Neural cell (in vitro differentiated cells): ENCODE measurements at regions not wholly inside any gene's neighbourhood (a gene's known extent, or its start where the extent isn't known, plus 50 kb on each side); places are given as distances from the start of the nearest gene placed in this dataset.
"Not testable (repeated sequence)": the region's sequence is repeated elsewhere in the genome, so short reads cannot be mapped to it uniquely, and the experiment has no call there.

ENCODE experiments used
- H2AFZ ChIP-seq: fragments of 200-600, 300-800 bp; sonication (generic), shearing (Covaris generic); 2 replicates; pipeline ENCODE4 v1.6.0; 2014; ENCODE audit warnings: low read depth, mild to moderate bottlenecking, antibody characterized with exemption, low read length, moderate library complexity
- H3F3A ChIP-seq: fragments of 200-600 bp; shearing (Covaris generic); 2 replicates; pipeline ENCODE4 v1.6.1; 2016; ENCODE audit warnings: mild to moderate bottlenecking, moderate library complexity, mixed read lengths, antibody characterized with exemption, low read length; ENCODE audit not compliant: insufficient read depth, poor library complexity, severe bottlenecking
- H3K27ac ChIP-seq: fragments of 200-600, 300-800 bp; sonication (generic), shearing (Covaris generic); 2 replicates; pipeline ENCODE4 v1.5.1; 2014; ENCODE audit warnings: mild to moderate bottlenecking, low read length, moderate library complexity
- H3K27me3 ChIP-seq: fragments of 300-800, 200-600 bp; sonication (generic), shearing (Covaris generic); 2 replicates; pipeline ENCODE4 v1.6.0; 2014; ENCODE audit warnings: mild to moderate bottlenecking, low read depth, low read length, moderate library complexity; ENCODE audit not compliant: insufficient read depth
- H3K36me3 ChIP-seq: fragments of 300-800, 200-600 bp; sonication (generic), shearing (Covaris generic); 2 replicates; pipeline ENCODE4 v1.5.1; 2014; ENCODE audit warnings: mild to moderate bottlenecking, antibody characterized with exemption, low read length, moderate library complexity; ENCODE audit not compliant: insufficient read depth
- H3K4me2 ChIP-seq: fragments of 300-800, 200-600 bp; sonication (generic), shearing (Covaris generic); 2 replicates; pipeline ENCODE4 v1.6.0; 2014; ENCODE audit warnings: mild to moderate bottlenecking, low read length
- H3K4me3 ChIP-seq: fragments of 300-800, 200-600 bp; sonication (generic), shearing (Covaris generic); 2 replicates; pipeline ENCODE4 v1.5.1; 2014; ENCODE audit warnings: mild to moderate bottlenecking, low read length, moderate library complexity
- H3K79me2 ChIP-seq: fragments of 200-600 bp; shearing (Covaris generic); replicated peaks from 2 replicates; pipeline ENCODE4 v1.6.0; 2014; ENCODE audit warnings: mild to moderate bottlenecking, low read length, moderate library complexity; ENCODE audit not compliant: insufficient read depth
- H3K9ac ChIP-seq: fragments of 300-800, 200-600 bp; sonication (generic), shearing (Covaris generic); 2 replicates; pipeline ENCODE4 v1.6.1; 2016; ENCODE audit warnings: mild to moderate bottlenecking, low read length, mixed read lengths
- H3K9me2 ChIP-seq: fragments of 200-600 bp; shearing (Covaris generic); 2 replicates; pipeline ENCODE4 v1.6.1; 2016; ENCODE audit warnings: mild to moderate bottlenecking, low read length, mixed read lengths; ENCODE audit not compliant: insufficient read depth
- H3K9me3 ChIP-seq: fragments of 200-600, 300-800 bp; sonication (generic), shearing (Covaris generic); 2 replicates; pipeline ENCODE4 v1.6.1; 2016; ENCODE audit warnings: mild to moderate bottlenecking, mixed run types, low read length, moderate library complexity, mixed read lengths
- H4K20me1 ChIP-seq: fragments of 200-600 bp; shearing (Covaris generic); 2 replicates; pipeline ENCODE4 v1.6.1; 2016; ENCODE audit warnings: mild to moderate bottlenecking, mixed run types; ENCODE audit not compliant: insufficient read depth
- EP300 ChIP-seq: fragments of 450-650 bp; conservative IDR thresholded peaks from 2 replicates; pipeline ENCODE4 v1.6.1; 2014; ENCODE audit warnings: antibody characterized with exemption, mild to moderate bottlenecking, moderate library complexity; ENCODE audit not compliant: poor library complexity, severe bottlenecking
- EZH2 ChIP-seq: fragments of 200-600, 300-800 bp; shearing (Covaris generic), sonication (generic); IDR thresholded peaks from 2 replicates; pipeline ENCODE4 v1.6.1; 2014; ENCODE audit warnings: antibody characterized with exemption, low read length, borderline replicate concordance, mild to moderate bottlenecking; ENCODE audit not compliant: insufficient read depth, poor library complexity, severe bottlenecking
- MXI1 ChIP-seq: fragments of 450-650 bp; conservative IDR thresholded peaks from 2 replicates; pipeline ENCODE4 v1.6.1; 2014; ENCODE audit warnings: antibody characterized with exemption, mild to moderate bottlenecking; ENCODE audit not compliant: poor library complexity, severe bottlenecking
- POLR2AphosphoS5 ChIP-seq: IDR thresholded peaks from 2 replicates; pipeline ENCODE4 v1.6.1; 2012
- RAD21 ChIP-seq: fragments of 450-650 bp; conservative IDR thresholded peaks from 2 replicates; pipeline ENCODE4 v1.6.1; 2014; ENCODE audit warnings: antibody characterized with exemption, mild to moderate bottlenecking, moderate library complexity
- SMC3 ChIP-seq: fragments of 450-650 bp; conservative IDR thresholded peaks from 2 replicates; pipeline ENCODE4 v1.6.1; 2014; ENCODE audit warnings: antibody characterized with exemption, mild to moderate bottlenecking, moderate library complexity; ENCODE audit not compliant: poor library complexity
- TAF1 ChIP-seq: IDR thresholded peaks from 2 replicates; pipeline ENCODE4 v1.6.1; 2012; ENCODE audit warnings: low read depth
- TF ChIP-seq, protein P1 (sequence below): IDR thresholded peaks from 2 replicates; pipeline ENCODE4 v1.6.1; 2012; ENCODE audit warnings: borderline replicate concordance
- TF ChIP-seq, protein P2 (sequence below): fragments of 450-650 bp; IDR thresholded peaks from 2 replicates; pipeline ENCODE4 v1.5.1; 2014; ENCODE audit warnings: antibody characterized with exemption, mild to moderate bottlenecking, moderate library complexity; ENCODE audit not compliant: poor library complexity, severe bottlenecking

DNA sequence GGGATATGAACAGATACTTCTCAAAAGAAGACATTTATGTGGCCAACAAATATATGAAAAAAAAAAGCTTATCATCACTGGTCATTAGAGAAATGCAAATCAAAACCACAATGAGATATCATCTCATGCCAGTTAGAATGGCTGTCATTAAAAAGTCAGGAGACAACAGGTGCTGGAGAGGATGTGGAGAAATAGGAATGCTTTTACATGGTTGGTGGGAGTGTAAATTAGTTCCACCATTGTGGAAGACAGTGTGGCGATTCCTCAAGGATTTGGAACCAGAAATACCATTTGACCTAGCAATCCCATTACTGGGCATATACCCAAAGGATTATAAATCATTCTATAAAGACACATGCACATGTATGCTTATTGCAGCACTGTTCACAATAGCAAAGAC lies 408.5 kb downstream of the RAP2B start:
- H2AFZ ChIP-seq, result not testable (repeated sequence)

DNA sequence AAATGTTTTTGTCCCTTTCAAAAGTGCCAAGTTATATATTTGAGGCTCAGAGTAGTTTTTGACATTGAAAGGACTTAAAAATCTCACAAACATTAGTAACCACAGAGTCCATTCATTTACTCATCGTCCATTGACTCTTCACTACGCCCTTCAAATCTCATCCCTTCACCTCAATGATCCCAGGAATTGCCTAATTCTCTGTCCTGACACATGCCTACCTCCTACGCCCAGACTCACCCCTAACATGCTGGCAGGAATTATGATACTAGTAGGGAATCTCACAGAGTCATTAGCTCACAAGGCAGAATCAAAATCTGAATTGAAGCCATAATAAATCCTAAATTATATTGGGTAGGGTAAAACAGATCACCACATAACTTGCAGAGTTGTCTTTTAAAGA lies 410.1 kb downstream of the RAP2B start:
- Histone ChIP-seq H3K9ac (no peak overlapping the region), H3K4me3 (no peak overlapping the region), H3K36me3 (no peaks in the 10 kb centered on the region), H3K79me2 (no peaks in the 10 kb centered on the region), H3K27me3 (no peaks in the 10 kb centered on the region), H3K27ac (no peak overlapping the region), H3K4me2 (no peak overlapping the region), H3K9me2 (no peaks in the 10 kb centered on the region), H3F3A (no peaks in the 10 kb centered on the region), H3K9me3 (no peaks in the 10 kb centered on the region), H2AFZ (no peak overlapping the region), H4K20me1 (no peaks in the 10 kb centered on the region)
- TF ChIP-seq SMC3 (no peak), EP300 (no peak), POLR2AphosphoS5 (no peak), TAF1 (no peak), EZH2 (no peak), MXI1 (no peak), RAD21 (no peak)
- TF ChIP-seq, protein P1, sequence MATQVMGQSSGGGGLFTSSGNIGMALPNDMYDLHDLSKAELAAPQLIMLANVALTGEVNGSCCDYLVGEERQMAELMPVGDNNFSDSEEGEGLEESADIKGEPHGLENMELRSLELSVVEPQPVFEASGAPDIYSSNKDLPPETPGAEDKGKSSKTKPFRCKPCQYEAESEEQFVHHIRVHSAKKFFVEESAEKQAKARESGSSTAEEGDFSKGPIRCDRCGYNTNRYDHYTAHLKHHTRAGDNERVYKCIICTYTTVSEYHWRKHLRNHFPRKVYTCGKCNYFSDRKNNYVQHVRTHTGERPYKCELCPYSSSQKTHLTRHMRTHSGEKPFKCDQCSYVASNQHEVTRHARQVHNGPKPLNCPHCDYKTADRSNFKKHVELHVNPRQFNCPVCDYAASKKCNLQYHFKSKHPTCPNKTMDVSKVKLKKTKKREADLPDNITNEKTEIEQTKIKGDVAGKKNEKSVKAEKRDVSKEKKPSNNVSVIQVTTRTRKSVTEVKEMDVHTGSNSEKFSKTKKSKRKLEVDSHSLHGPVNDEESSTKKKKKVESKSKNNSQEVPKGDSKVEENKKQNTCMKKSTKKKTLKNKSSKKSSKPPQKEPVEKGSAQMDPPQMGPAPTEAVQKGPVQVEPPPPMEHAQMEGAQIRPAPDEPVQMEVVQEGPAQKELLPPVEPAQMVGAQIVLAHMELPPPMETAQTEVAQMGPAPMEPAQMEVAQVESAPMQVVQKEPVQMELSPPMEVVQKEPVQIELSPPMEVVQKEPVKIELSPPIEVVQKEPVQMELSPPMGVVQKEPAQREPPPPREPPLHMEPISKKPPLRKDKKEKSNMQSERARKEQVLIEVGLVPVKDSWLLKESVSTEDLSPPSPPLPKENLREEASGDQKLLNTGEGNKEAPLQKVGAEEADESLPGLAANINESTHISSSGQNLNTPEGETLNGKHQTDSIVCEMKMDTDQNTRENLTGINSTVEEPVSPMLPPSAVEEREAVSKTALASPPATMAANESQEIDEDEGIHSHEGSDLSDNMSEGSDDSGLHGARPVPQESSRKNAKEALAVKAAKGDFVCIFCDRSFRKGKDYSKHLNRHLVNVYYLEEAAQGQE, result no peak
- TF ChIP-seq, protein P2, sequence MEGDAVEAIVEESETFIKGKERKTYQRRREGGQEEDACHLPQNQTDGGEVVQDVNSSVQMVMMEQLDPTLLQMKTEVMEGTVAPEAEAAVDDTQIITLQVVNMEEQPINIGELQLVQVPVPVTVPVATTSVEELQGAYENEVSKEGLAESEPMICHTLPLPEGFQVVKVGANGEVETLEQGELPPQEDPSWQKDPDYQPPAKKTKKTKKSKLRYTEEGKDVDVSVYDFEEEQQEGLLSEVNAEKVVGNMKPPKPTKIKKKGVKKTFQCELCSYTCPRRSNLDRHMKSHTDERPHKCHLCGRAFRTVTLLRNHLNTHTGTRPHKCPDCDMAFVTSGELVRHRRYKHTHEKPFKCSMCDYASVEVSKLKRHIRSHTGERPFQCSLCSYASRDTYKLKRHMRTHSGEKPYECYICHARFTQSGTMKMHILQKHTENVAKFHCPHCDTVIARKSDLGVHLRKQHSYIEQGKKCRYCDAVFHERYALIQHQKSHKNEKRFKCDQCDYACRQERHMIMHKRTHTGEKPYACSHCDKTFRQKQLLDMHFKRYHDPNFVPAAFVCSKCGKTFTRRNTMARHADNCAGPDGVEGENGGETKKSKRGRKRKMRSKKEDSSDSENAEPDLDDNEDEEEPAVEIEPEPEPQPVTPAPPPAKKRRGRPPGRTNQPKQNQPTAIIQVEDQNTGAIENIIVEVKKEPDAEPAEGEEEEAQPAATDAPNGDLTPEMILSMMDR, result no peak

More for the DNA sequence above, 408.5 kb downstream of the RAP2B start:
- not testable (repeated sequence) for H3K27ac ChIP-seq, H3K36me3 ChIP-seq, H3K9me3 ChIP-seq, H3K4me3 ChIP-seq, H4K20me1 ChIP-seq, H3K79me2 ChIP-seq, H3K27me3 ChIP-seq, H3K9ac ChIP-seq, H3F3A ChIP-seq, H3K4me2 ChIP-seq, H3K9me2 ChIP-seq

DNA sequence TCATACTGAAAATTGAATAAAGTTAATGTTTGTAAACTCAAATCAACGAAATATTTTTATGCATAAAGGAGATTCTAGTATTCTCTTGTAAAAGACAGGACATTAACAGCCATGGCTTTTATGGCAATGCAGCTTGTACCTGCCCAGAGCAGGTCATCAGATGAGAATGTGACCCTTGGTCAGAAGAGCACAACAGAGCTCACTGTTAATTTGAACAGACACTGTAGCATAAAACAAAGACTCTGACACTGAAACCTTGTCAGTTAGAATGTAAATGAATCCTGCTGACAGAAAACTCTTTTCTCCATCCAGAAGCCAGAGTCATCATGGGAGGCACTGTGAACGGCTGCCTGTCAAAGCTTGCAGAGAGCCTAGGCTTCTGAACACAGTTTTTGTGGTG lies 410.6 kb downstream of the RAP2B start:
- no peaks in the 10 kb centered on the region for H3K27me3 ChIP-seq
- H3K4me2 ChIP-seq, result no peak overlapping the region
- H3K79me2 ChIP-seq, result no peaks in the 10 kb centered on the region
- TF ChIP-seq POLR2AphosphoS5 (no peak), SMC3 (no peak), EP300 (no peak), EZH2 (no peak), MXI1 (no peak), RAD21 (no peak), TAF1 (no peak)
- TF ChIP-seq, protein P2, result no peak
- TF ChIP-seq, protein P1, result no peak
- H3K9ac ChIP-seq, result no peak overlapping the region
- H3K36me3 ChIP-seq, result no peaks in the 10 kb centered on the region
- H3F3A ChIP-seq, result no peaks in the 10 kb centered on the region
- no peak overlapping the region for H3K4me3 ChIP-seq
- H3K9me2 ChIP-seq, result no peaks in the 10 kb centered on the region
- no peaks in the 10 kb centered on the region for H4K20me1 ChIP-seq
- H3K27ac ChIP-seq, result no peak overlapping the region
- H2AFZ ChIP-seq, result no peak overlapping the region
- no peaks in the 10 kb centered on the region for H3K9me3 ChIP-seq
